RWPE2 (cell line): ENCODE measurements at regions not wholly inside any gene's neighbourhood (a gene's known extent, or its start where the extent isn't known, plus 50 kb on each side); places are given as distances from the start of the nearest gene placed in this dataset.

ENCODE experiments used
- ATAC-seq: fragments of 200-7000 bp; cut with Tn5 transposase; 3 replicates; pipeline ENCODE4 v1.9.1; 2021; ENCODE audit warnings: low read depth
- DNase-seq: peaks from one replicate; pipeline ENCODE4 v3.0.0-alpha.2; 2020; ENCODE audit warnings: low spot score
- H3K27ac ChIP-seq: fragments of 450-650 bp; 2 replicates; pipeline ENCODE4 v1.5.1; 2017; ENCODE audit warnings: mild to moderate bottlenecking; ENCODE audit not compliant: poor library complexity, severe bottlenecking
- H3K27me3 ChIP-seq: fragments of 250-450 bp; sonication (Bioruptor Pico); 2 replicates; pipeline ENCODE4 v1.5.1; 2021; ENCODE audit warnings: mild to moderate bottlenecking, moderate library complexity; ENCODE audit not compliant: insufficient read depth, poor library complexity, severe bottlenecking
- H3K36me3 ChIP-seq: fragments of 250-450 bp; sonication (Bioruptor Pico); 2 replicates; pipeline ENCODE4 v1.5.1; 2020; ENCODE audit warnings: low read depth, mild to moderate bottlenecking, moderate library complexity
- H3K4me1 ChIP-seq: fragments of 250-450 bp; sonication (Bioruptor Pico); 2 replicates; pipeline ENCODE4 v1.5.1; 2021; ENCODE audit warnings: mild to moderate bottlenecking, moderate library complexity; ENCODE audit not compliant: insufficient read depth, poor library complexity, severe bottlenecking
- H3K4me3 ChIP-seq: fragments of 250-450 bp; sonication (Bioruptor Pico); 2 replicates; pipeline ENCODE4 v1.5.1; 2021; ENCODE audit warnings: mild to moderate bottlenecking, moderate library complexity; ENCODE audit not compliant: severe bottlenecking
- H3K9me3 ChIP-seq: fragments of 250-450 bp; sonication (Bioruptor Pico); 2 replicates; pipeline ENCODE4 v1.5.1; 2021; ENCODE audit warnings: mild to moderate bottlenecking, moderate library complexity; ENCODE audit not compliant: severe bottlenecking
- TF ChIP-seq, protein P1 (sequence below): fragments of 450-650 bp; IDR thresholded peaks from one replicate; pipeline ENCODE4 v1.5.1; 2017; ENCODE audit warnings: mild to moderate bottlenecking, moderate library complexity; ENCODE audit not compliant: poor library complexity, severe bottlenecking

DNA sequence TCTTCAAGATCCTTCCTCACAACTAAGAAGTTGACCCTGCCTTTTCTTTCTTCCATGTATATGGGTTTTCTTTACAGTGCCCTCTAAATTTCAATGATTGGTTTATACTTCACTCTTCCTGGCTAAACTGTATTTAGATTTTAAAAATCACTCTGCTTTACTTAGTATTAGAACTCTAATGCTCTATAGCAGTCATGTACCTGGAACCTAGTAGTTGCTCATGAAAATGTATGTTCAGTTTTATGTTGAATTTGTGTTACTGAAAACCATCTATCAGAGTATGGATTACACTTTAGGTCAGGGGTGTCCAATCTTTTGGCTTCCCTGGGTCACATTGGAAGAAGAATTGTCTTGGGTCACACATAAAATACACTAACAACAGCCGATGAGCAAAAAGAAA is 1024.3 kb downstream of the NR2F1-AS1 start:
- TF ChIP-seq, protein P1, sequence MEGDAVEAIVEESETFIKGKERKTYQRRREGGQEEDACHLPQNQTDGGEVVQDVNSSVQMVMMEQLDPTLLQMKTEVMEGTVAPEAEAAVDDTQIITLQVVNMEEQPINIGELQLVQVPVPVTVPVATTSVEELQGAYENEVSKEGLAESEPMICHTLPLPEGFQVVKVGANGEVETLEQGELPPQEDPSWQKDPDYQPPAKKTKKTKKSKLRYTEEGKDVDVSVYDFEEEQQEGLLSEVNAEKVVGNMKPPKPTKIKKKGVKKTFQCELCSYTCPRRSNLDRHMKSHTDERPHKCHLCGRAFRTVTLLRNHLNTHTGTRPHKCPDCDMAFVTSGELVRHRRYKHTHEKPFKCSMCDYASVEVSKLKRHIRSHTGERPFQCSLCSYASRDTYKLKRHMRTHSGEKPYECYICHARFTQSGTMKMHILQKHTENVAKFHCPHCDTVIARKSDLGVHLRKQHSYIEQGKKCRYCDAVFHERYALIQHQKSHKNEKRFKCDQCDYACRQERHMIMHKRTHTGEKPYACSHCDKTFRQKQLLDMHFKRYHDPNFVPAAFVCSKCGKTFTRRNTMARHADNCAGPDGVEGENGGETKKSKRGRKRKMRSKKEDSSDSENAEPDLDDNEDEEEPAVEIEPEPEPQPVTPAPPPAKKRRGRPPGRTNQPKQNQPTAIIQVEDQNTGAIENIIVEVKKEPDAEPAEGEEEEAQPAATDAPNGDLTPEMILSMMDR: no peak
- H3K4me1 ChIP-seq: peaks cover 19% of the 10 kb centered on the region
- H3K27ac ChIP-seq: no peak overlapping the region
- H3K27me3 ChIP-seq: no peaks in the 10 kb centered on the region
- H3K36me3 ChIP-seq: no peaks in the 10 kb centered on the region
- H3K4me3 ChIP-seq: no peak overlapping the region
- H3K9me3 ChIP-seq: no peaks in the 10 kb centered on the region
- ATAC-seq (no peak), DNase-seq (no peak)

DNA sequence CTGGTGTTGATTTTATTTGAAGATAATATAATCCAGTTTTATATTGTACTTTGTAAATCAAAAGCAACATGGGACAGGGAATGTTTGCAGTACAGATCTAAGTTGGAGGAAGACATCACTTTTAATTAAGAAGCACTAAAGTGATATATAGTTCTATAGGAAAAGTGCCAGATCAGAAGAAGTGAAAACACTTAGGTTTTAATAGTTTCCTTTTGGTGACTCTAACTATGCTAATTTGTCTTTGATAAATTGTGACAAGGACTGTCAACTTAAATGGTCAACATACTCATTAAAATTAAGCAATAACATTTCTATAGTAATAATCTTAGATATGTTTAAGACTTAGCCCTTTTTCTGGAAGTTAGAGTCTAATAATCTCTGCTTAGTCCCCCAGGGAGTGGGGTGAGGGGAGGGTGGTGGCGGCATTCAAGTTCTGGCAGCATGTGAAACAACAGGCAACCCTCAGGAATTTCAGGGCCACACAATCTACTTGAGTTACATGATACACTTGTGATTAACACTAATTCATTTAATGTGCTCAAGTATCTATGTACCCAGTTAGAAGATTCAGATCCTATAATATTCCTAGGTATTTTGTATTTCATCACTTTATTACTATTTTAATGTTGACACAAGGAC is 1026.5 kb downstream of the NR2F1-AS1 start:
- TF ChIP-seq, protein P1: no peak
- Histone ChIP-seq H3K9me3 (no peaks in the 10 kb centered on the region), H3K27ac (no peak overlapping the region), H3K36me3 (no peaks in the 10 kb centered on the region), H3K4me3 (no peak overlapping the region), H3K4me1 (peaks cover 26% of the 10 kb centered on the region), H3K27me3 (no peaks in the 10 kb centered on the region)
- no peak for ATAC-seq
- no peak for DNase-seq

DNA sequence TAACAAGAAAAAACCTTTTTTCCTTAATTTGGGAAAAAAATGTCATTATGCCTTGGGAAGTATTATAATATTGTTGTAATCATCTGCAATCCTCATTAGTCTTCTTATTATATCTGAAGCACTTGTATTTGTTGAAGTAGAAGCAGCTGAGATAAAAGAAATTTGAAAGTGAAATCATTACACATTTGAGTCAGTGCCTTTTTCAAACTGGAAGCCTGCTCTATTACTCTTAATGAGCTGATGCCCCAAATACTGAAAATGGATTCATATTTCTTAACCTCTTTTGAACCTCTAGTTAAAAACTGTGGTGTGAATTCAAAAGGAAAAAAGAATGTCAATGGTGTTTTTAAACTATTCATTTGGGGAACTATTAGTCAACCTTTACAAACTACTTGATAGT is 1027.7 kb downstream of the NR2F1-AS1 start:
- Histone ChIP-seq H3K27me3 (no peaks in the 10 kb centered on the region), H3K27ac (peak overlapping the region; percentile 91), H3K4me3 (no peak overlapping the region), H3K4me1 (peaks cover 24% of the 10 kb centered on the region), H3K36me3 (no peaks in the 10 kb centered on the region), H3K9me3 (no peaks in the 10 kb centered on the region)
- no peak for DNase-seq
- no peak for ATAC-seq
- TF ChIP-seq, protein P1: no peak

DNA sequence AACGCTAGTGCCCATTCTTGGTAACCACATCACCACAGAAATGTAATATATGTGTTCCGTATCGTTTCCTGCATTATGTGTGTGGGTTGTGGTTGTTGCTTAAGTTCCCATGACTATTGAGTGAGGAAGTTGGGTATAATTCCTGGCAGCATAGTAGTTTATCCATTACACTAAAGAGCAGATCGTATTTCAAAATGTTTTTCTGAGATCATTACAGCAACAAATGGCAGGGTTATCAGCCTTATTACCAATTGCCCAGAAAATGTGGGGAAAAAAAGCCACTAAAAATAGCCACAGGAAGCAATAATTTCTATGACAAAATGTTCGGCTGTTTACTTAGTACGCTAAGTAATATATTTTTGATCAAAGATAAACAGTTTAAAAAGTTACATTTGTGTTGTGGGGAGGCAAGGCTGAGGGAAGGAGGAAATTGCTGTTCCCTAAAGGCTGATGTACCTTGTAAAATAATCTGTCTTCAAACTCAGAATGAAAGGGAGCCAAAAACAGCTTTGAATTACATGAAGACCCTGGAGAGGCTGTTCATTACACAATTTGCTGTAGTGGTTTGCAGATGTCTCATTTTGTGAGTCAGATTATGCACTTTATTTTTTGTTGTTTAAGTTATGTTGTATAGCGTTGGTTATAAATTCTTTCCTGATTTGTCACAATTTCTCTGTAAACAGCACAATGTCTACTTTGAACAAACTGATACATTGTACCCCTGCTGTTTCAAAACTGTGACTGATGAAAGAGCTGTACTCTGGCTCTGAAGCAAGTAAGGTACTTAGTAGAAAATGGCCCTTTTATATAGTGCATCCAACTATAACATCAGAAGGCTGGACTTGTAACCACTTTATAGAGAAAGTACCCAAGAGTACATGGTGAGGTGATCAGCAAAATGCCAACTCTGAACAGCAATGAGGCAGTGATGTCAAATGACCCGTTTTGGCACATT is 1028.5 kb downstream of the NR2F1-AS1 start:
- no peaks in the 10 kb centered on the region for H3K27me3 ChIP-seq
- H3K4me1 ChIP-seq: peaks cover 24% of the 10 kb centered on the region
- H3K4me3 ChIP-seq: no peak overlapping the region
- peak overlapping the region; percentile 91 for H3K27ac ChIP-seq
- ATAC-seq: peak; percentile 86
- no peak for DNase-seq
- no peaks in the 10 kb centered on the region for H3K9me3 ChIP-seq
- H3K36me3 ChIP-seq: no peaks in the 10 kb centered on the region
- TF ChIP-seq, protein P1: peak; percentile 14

DNA sequence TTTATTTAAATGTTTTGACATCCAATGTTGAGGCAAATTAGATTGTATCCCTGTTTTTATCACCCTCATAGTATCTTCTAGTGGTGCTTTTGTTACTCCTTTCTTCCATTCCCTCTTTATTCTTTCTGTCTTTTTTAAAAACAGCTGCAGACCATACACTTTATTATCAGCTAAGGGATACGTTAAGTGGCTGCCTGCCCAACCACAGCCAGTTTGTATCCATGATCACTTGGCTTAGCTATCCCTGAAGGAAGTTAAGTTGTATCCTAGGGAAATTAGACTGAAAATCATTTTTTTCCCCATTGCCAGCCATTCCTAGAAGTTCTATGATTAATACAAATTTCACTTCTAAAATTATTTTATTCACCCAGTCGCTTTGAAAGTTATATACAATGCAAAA is 1032.7 kb downstream of the NR2F1-AS1 start:
- no peak for ATAC-seq
- H3K36me3 ChIP-seq: no peaks in the 10 kb centered on the region
- TF ChIP-seq, protein P1: no peak
- no peak for DNase-seq
- H3K4me3 ChIP-seq: no peak overlapping the region
- no peaks in the 10 kb centered on the region for H3K27me3 ChIP-seq
- peaks cover 19% of the 10 kb centered on the region for H3K4me1 ChIP-seq
- no peak overlapping the region for H3K27ac ChIP-seq
- no peaks in the 10 kb centered on the region for H3K9me3 ChIP-seq
